ENCODE measurements at regions not wholly inside any gene's neighbourhood (a gene's known extent, or its start where the extent isn't known, plus 50 kb on each side); places are given as distances from the start of the nearest gene placed in this dataset.

- no peak for TF ChIP-seq CTCF (IDR thresholded peaks at IDR 0.05)
- no peak for TF ChIP-seq ELF1 (IDR thresholded peaks at IDR 0.05)
- TF ChIP-seq TCF12 (IDR thresholded peaks at IDR 0.05) = no peak
- TF ChIP-seq REST (IDR thresholded peaks at IDR 0.05; ENCODE audit: low read depth, low read length) = no peak
These were observed 76.9 kb upstream of the PGBD5 start (continued) for GRCh38 chr1:230502996-230503395.

GRCh38 chr1:230502306-230502705 lies 76.2 kb upstream of the PGBD5 start:
- Histone ChIP-seq H3K27ac (ENCODE audit: low read depth in 2 of 2, low read length in 1 of 2) (no peak overlapping the region), H4K20me1 (ENCODE audit: insufficient read depth) (no peaks in the 10 kb centered on the region), H3K4me3 (ENCODE audit: low read depth in 2 of 2, low read length in 1 of 2) (no peak overlapping the region), H3K9ac (no peak overlapping the region), H3K79me2 (ENCODE audit: insufficient read depth) (no peaks in the 10 kb centered on the region), H3K4me1 (ENCODE audit: control insufficient read depth in 1 of 2, insufficient read depth in 2 of 2, low read depth in 1 of 2, low read length in 1 of 2) (no peaks in the 10 kb centered on the region; a peak in 1 of 4 replicates), H2AFZ (ENCODE audit: low read depth) (no peak overlapping the region), H3K9me2 (no peaks in the 10 kb centered on the region), H3K27me3 (ENCODE audit: insufficient read depth) (no peaks in the 10 kb centered on the region), H3F3A (replicated peaks; ENCODE audit: insufficient read depth) (no peaks in the 10 kb centered on the region), H3K4me2 (no peak overlapping the region), H3K9me3 (no peaks in the 10 kb centered on the region), H3K36me3 (replicated peaks in 1 of 2; ENCODE audit: control insufficient read depth in 1 of 2, insufficient read depth in 2 of 2, low read length in 1 of 2) (no peaks in the 10 kb centered on the region)
- CTCF ChIA-PET = no interaction called here
- TF ChIP-seq RFX5 (IDR thresholded peaks at IDR 0.05; ENCODE audit: low read length) = no peak
- TF ChIP-seq POLR2AphosphoS5 (IDR thresholded peaks at IDR 0.05; ENCODE audit: low read depth, low read length) = no peak
- TF ChIP-seq TEAD4 (IDR thresholded peaks at IDR 0.05; ENCODE audit: borderline replicate concordance, insufficient read depth) = no peak
- TF ChIP-seq YY1 (IDR thresholded peaks at IDR 0.05; ENCODE audit: low read depth) = no peak
- no peak for TF ChIP-seq GATA2 (CRISPR knock-in tag; IDR thresholded peaks at IDR 0.05)
- no peak for TF ChIP-seq REST (IDR thresholded peaks at IDR 0.05; ENCODE audit: low read depth, low read length)
- TF ChIP-seq SMC3 (IDR thresholded peaks at IDR 0.05; ENCODE audit: low read depth, low read length) = no peak
- no peak for TF ChIP-seq EP300 (IDR thresholded peaks at IDR 0.05; ENCODE audit: borderline replicate concordance in 1 of 2, low read depth in 1 of 2, low read length in 1 of 2)
- no peak for TF ChIP-seq NFIC (IDR thresholded peaks at IDR 0.05; ENCODE audit: borderline replicate concordance)
- TF ChIP-seq GABPA (IDR thresholded peaks at IDR 0.05; ENCODE audit: low read depth) = no peak
- TF ChIP-seq TAF1 (IDR thresholded peaks at IDR 0.05; ENCODE audit: borderline replicate concordance, low read depth, low read length) = no peak
- TF ChIP-seq NRF1 (IDR thresholded peaks at IDR 0.05; ENCODE audit: low read depth, low read length) = no peak
- no peak for TF ChIP-seq CHD2 (IDR thresholded peaks at IDR 0.05; ENCODE audit: low read length, partially characterized antibody)
- POLR2A ChIA-PET = no interaction called here
- WGBS (ENCODE audit: low lambda C conversion rate) = 12% methylated on average over 4 of the region's 4 CpGs
- no peak for DNase-seq
